Stimulated activated CD8-positive, alpha-beta memory T cell treated with anti-CD3 and anti-CD28 coated beads, Interleukin-7, amount 100 ng/mL, for 48 hours (primary cell): ENCODE measurements at regions not wholly inside any gene's neighbourhood (a gene's known extent, or its start where the extent isn't known, plus 50 kb on each side); places are given as distances from the start of the nearest gene placed in this dataset.
"Not testable (repeated sequence)": the region's sequence is repeated elsewhere in the genome, so short reads cannot be mapped to it uniquely, and the experiment has no call there.

Source experiments
- DNase-seq, 2 donors: peaks; one replicate each; pipeline ENCODE4 v3.0.0-alpha.2; 2020; ENCODE audit warnings: low read depth in 1 of 2; ENCODE audit errors: extremely low read depth in 1 of 2

DNA sequence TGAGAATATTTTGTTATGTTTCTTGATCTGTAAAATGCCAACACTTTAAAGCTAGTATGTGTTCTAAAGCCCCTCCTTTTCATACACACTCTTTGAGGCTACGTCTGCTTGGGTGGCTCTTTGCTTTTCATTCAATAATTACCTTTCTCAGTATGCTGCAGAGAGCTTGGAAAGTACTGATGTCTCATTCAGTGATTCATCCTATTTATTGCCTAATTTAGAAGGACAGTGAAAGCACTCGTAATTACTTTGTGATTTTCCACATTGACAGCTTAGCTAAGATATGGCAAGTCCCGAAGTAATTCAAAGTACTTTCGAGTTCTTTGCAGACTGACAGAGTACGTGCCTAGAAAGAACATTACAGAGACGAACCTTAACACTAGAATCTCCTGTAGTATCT lies 57.2 kb downstream of the BMP15 start:
- no peak for DNase-seq

DNA sequence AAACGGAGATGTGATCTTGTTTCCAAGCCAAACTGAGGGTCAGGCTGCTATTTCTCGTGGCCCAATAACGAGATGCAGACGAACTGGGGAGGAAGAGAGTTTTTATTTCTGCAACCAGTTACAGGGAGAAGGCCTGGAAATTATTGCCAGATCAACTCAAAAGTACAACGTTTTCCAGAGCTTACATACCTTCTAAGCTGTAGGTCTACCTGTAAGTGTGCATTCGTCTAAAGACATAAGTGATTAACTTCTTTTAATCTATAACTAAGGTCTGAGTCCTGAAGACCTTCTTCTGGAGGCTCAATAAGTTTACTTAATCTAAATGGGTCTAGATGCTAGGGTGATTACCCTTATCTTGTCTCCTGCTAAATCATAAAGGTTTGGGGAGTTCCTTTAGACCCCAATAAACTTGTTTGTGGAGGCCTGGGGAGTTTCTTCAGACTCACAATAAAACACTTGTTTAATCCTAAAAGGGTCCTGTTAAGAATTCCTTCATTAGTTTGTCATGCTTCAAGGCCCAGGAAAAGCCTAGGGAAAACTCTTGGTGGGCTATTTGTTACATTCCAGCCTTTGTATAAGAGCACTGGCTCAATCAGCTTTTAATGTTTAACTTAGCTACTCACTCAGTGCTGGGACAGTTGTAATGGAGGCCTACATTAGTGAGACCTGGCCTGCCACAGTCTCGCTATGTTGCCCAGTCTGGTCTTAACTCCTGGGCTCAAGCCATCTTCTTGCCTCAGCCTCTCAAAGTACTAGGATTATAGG lies 58.5 kb downstream of the BMP15 start:
- DNase-seq: not testable (repeated sequence)

DNA sequence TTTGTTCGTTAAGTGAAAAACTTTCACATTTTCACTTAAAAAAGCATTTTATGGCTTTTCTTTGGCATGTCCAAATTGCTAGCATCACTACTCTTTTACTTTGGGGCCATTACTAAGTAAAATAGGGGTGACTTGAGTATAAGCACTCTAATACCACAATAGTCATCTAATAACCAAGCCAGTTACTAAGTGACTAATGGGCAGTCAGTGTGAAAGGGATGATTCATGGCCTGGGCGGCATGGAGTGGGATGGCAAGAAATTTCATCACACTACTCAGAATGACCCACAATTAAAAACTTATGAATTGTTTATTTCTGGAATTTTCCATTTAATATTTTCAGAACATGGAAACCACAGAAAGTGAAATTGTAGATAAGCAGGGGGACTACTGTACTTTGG lies 60.9 kb downstream of the BMP15 start:
- DNase-seq: peak in 1 of 2 donors; percentile 3

DNA sequence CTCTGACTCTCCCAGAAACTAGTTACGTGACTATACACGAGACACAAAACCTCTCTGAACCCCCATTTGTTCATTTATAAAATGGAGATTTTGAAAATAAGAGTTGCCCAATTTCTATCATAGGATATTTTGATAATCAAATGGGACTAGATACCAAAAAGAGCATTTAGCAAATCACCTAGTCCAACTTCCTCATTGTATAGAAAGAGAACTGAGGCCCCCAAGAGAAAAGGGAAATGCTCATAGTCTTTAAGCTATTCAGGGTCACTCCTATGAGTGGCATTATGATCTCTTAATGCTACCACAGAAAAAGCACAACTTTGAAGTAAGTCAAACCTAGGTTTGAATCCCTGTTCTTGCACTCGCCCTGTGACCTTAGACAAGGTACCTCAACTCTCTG lies 62.7 kb downstream of the BMP15 start:
- DNase-seq: no peak

DNA sequence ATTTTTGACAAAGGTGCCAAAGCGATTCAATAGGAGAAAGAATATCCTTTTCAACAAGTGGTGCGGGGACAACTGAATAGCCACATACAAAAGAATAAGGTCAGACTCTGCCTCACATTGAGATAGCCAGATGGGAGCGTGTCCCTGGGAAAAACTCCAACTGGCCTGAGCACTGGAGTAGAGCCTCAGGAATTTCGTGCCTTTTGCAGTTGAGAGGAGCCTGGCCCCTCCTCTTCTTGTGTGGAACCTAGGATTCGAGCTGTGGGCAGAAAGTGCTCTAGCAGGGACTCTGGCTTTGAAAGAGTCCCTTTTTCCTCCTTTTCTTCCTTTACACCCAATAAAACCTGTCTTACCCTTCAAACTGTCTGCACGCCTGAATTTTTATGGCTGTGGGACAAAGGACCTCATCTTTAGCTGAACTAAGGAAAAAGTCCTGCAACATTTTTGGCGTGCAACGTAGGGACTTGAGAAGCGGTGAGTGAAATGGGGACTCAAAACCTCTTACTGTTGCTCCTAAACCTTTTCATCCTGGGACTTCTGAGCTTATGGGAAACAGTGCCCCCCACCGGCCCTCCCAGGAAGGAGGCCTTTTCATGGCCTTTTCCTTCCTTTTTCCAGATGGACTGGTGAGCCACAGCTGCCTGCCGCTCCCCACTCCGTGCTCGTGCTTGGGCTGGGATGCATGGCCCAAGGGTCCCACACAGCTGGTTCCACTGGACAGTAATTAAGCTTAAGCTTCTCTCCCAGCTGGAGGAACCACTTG lies 68.6 kb downstream of the BMP15 start:
- DNase-seq: no peak

DNA sequence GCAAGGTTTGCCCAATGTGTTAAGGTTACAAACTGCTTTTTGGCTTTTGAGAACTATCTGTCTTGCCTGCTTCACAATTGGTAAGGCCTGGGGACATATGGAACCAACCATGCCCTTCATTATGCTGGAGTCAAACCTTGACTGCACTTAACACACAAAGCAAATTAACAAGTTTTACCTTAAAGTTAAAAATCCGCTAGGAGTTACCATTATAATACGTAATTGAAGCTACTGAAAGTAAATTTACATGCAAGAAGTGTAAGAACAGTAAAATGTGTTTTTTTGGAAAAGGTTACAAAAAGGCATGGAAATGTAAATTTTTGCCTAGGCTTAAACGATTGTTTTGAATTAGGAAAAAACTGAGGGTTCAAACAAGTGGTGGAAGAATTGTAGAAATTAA lies 69.7 kb downstream of the BMP15 start:
- DNase-seq: no peak

DNA sequence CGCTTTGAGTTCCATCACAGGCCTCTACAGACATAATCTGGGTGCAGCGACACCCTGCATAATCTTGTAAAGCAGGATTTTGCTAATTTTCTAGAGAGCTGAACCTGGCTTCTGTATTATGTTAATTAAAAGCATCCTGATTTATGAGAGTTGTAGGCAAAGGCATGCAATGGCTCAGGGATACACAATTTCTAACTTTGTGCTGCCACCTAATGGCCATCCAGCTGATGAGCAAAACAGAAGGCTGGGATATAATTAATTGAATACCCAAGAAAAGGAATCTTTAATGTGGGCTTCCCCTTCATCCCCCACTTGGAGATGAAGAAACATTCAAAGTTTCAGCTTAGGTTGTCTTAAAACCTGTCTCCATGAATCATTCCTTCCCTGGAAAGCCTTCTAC lies 78.1 kb downstream of the BMP15 start:
- DNase-seq: no peak

DNA sequence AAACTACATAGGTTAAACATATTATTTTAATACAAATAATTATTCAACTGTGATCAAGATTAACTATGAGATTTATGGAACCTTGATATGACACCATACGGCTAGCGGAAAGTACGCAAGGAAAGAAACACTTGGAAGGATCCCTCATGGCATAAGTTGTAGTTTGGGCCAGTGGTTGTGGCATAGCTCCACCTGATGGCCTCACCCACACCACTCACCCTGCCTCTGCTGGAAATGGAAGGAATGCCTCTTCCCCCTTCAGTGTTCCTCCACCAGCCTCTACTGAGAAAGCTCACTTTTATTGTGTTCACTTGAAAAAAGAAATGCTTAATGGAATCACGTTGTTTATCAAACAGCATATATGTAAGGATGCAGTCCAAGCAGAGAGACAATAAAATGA lies 86.4 kb downstream of the BMP15 start:
- no peak for DNase-seq

DNA sequence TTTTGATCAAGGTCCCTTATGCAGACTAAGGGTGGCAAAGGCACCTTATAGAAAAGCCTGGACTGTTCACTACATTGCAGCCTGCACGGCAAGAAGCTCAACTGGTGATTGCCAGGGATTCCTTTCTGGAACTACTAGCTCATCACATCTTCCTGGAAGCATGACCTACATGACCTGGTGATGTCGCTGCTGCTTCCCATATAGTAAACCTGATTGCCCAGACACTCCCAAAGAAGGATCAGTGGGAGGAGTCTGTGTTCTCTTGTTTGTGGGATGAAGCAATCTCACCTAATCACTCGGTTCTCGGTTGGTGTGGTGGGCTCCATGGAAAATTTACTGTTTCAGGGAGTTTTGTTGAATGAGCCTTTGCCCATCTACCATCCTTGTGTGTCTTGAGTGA lies 89.8 kb downstream of the BMP15 start:
- DNase-seq: not testable (repeated sequence)

DNA sequence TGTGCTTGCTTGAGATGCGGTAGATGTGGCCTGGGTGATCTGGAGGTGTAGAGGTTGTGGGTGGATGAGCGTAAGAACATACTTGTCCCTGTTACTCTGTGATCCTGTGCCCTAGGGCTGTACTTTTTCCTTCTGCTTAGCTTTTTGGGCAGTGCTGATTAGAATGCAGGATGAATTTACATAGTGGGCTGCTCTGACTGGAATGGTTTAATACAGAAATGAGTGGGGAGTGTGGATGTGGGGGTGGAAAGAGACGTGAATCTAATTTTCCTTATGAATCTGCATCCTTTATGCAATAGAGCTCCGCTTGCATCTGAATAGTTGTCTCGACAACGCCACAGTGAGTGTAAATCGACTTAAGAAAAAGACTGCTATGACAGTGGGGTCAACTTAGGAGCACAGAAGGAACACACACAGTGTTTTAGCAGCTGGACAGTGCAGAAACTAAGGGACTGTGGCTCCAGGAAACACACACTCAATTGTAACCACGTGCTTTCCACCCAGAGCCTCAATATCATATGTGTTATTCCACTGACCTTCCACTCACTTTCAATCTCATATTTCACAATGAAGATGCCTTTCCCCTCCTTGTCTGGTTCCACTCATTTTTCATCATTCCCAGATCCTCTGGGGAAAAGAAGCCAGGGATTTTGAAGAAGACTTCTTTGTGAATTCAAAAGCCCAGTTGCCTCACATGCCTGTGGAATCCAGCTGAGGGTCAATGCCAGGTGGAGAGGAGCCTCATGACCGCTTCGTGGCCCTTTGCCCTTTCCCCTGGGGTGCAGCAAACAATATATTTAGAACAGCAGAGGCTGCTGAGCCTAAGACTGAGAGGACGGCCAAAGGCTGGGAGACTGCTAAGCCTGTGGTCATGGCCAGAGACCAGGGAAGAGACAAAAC lies 91.4 kb downstream of the BMP15 start:
- DNase-seq: not testable (repeated sequence)

DNA sequence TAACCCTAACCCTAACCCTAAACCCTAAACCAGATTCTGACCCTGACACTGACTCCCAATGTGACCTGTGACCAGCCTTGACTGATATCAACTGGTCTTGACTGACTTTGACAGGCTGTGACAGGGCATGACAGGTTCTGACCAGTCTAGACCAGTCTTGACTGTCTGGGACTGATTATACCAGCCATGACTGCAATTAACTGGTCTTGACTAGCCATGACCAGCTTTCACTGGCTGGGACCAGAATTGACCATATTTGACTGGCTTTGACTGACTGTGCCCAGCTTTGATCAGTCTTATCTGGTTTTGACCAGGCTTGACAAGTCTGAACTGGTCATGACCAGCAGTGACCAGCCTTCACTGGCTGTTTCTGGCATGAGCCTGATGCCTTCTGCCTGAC lies 95.5 kb downstream of the BMP15 start:
- no peak for DNase-seq

DNA sequence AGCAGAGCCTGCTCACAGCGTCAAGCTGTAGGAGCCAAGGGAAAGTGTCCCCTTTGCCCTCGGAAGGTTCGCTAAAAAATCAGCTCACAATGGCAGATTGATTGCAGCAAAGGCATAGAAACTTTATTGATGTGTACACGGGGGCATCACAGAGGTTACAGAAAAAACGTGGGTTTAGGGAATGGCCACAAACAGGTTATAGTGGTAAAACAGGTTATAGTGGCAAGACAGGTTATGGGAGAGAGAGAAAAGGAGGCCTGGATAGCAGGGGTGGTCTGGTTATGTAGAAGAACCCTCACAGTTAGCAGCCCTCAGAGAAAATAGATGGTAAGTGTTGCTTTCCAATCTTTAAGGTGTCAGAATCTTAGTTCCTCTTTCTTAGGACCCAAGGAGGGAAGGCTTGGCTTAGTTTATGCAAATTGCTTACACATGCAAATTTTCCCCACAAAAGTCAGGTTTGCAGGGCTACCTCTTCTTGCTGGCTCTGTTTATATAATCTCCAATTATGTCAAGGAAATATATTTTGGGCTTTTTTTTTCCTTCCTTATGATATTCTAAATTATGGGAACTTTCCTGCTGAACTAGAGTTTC lies 113.7 kb downstream of the BMP15 start:
- DNase-seq: no peak

DNA sequence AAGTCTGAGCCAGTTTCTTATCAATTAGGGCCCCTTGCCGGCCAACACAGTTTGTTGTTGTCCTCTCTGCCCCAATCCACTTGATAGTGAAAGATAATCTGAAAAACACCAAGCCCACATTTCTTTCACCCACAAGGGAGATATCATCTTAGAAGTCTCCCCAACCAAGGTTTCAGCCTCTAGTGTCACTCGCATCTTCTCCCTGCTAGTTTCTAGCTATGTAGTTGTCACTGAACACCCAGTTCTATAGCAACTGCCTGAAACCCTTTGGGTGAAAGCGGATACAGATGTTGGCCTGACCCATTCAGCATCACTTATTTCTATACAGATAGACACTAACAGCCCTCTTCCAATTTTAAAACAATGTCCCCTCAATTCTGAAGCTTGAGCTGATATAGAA lies 116.3 kb downstream of the BMP15 start:
- no peak for DNase-seq

DNA sequence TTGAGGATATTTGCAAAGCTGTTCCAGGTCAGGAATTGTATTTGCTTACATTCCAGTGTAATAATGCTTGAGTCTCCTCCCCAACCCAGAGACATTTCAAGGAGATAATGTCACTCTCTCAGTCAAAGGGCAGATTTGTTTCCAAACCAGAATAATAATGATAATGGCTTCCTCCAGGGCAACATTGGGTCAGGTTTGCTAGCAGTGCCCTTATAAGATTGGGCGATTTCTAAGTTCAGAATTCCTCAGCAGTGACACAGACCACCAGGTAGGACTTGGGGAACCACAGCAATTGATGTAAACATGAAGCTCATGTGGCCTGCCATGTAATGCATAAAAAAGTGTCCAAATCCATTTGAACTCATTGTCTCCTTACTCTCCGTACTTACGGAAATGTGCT lies 125.2 kb downstream of the BMP15 start:
- DNase-seq: no peak

DNA sequence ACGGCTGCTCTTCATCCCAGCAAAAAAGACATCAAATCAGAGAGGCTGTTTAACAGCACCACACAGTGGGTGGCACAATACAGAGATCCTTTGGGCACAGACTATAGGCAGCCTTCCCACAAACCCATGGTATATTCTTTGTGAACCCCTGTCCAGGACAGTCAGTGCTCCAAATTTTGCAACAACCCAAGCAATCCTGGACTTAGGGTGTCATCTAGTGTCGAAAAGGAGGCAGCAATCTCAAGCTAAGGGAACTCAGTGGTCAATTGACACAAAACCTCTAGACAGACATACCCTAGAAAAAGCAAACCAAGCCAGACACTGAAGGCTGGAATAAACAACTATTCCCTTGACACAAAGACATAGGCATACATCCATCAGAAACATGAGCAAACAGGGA lies 137.4 kb downstream of the BMP15 start:
- no peak for DNase-seq

DNA sequence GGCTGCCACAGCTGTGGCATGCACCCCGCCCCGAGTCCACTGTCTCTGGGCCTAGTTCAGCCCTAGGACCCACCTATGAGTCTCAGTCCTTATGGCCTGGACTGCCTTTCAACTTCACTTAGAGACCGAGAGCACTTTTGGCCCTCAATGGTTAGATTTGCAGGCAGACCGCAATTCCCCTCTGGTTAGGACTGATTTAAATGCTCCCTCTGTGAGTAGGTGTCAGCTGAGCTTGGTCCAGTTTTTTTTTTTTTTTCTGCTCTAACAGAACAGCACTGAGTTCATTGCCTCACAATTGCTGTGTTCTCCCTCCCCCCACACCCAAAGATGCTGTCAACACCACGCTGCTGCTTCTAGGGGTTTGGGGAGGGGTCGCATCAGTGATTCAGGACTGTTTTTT lies 143.2 kb downstream of the BMP15 start:
- no peak for DNase-seq

DNA sequence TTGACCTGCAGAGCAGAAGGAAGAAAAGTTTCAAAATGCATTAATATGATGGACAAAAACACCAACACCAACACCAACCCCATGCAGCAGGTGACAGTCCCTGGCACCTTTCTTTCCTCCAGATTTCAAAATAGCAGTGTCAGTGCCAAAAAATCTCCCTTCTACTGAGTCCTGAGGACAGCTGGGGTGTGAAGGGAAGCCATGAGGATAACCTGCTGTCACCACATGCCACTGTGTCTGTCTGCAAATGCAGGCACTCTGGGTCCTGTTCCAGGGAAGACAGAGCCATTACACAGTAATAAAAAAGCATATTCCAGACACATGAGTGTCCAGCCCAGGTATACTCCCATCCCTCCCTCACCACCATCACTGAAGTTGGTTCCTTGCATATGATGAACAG lies 187.5 kb downstream of the BMP15 start:
- DNase-seq: no peak

DNA sequence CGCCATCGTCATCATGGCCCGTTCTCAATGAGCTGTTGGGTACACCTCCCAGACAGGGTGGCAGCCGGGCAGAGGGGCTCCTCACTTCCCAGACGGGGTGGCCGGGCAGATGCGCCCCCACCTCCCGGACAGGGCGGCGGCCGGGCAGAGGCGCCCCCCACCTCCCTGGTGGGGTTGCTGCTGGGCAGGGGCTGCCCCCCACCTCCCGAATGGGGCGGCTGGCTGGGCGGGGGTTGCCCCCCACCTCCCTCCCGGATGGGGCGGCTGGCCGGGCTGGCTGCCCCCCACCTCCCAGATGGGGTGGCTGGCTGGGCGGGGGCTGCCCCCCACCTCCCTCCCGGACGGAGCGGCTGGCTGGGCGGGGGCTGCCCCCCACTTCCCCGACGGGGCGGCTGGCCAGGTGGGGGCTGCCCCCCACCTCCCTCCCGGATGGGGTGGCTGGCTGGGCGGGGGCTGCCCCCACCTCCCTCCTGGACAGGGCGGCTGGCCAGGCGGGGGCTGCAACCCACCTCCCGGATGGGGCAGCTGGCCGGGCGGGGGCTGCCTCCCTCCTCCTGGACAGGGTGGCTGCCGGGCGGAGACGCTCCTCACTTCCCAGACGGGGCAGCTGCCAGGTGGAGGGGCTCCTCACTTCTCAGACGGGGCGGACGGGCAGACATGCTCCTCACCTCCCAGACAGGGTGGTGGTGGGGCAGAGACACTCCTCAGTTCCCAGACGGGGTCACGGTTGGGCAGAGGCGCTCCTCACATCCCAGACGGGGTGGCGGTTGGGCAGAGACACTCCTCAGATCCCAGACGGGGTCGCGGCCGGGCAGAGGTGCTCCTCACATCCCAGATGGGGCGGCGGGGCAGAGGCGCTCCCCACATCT lies 208.8 kb downstream of the BMP15 start:
- not testable (repeated sequence) for DNase-seq

DNA sequence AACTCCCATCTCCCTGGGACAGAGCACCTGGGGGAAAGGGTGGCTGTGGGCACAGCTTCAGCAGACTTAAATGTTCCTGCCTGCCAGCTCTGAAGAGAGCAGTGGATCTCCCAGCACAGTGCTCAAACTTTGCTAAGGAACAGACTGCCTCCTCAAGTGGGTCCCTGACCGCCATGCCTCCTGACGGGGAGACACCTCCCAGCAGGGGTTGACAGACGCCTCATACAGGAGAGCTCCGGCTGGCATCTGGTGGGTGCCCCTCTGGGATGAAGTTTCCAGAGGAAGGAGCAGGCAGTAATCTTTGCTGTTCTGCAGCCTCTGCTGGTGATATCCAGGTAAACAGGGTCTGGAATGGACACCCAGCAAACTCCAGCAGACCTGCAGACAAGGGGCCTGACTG lies 206.9 kb upstream of the NUDT10 start:
- not testable (repeated sequence) for DNase-seq

DNA sequence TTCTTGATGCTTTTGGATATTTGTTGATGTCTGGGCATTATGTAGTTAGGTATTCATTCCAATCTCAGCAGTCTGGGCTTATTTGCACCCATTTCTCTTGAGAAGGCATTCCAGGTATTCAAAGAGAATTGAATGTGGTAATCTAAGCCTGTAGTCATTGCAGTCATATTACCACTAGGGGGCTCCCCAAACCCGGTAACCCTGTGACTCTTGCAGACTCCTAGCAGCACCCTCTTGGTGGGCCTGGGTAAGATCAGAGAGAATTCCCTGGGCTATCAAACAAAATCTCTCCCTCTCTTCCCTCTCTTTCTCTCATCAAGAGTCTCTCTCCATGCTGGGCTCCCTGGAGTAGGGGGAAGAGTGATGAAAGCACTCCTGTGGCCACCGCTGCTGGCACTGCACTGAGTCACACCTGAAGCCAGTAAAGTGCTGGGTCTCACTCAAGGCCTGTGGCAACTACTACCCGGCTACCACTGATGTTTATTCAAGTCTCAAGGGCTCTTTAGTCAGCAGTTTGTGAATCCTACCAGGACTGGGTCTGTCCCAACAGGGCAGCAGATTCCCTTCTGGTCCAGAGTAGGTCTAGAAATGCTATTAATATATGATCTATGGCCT lies 187.7 kb upstream of the NUDT10 start:
- DNase-seq: peak in 1 of 2 donors; percentile 3
